T-helper 1 cell treated with Interleukin-12 subunit alpha and Interleukin-12 subunit beta and Interleukin-4 antibody, amounts not matched to agents 30 ng/mL and 1 ng/mL, for 36 hours (primary cell): ENCODE measurements at regions not wholly inside any gene's neighbourhood (a gene's known extent, or its start where the extent isn't known, plus 50 kb on each side); places are given as distances from the start of the nearest gene placed in this dataset.

Experiments
- intact Hi-C: fragments of 100-400 bp; cut with micrococcal nuclease; formaldehyde crosslinking; loops from one replicate; pipeline ENCODE4 v1.15.1; 2024

- intact Hi-C loops = no loop called here
These were observed 759.6 kb upstream of the TMEM132C start for GRCh38 chr12:127507341-127507740.

GRCh38 chr12:127509066-127509778, 757.7 kb upstream of the TMEM132C start:
- intact Hi-C loops = no loop called here

- intact Hi-C loops = no loop called here
These were observed 751.0 kb upstream of the TMEM132C start for GRCh38 chr12:127515941-127516340.

GRCh38 chr12:127516467-127516866, 750.5 kb upstream of the TMEM132C start:
- intact Hi-C loops = no loop called here

- intact Hi-C loops = no loop called here
These were observed 747.2 kb upstream of the TMEM132C start for GRCh38 chr12:127519779-127520178.

- intact Hi-C loops = no loop called here
These were observed 740.0 kb upstream of the TMEM132C start for GRCh38 chr12:127526925-127527324.

- intact Hi-C loops = no loop called here
These were observed 738.4 kb upstream of the TMEM132C start for GRCh38 chr12:127528551-127528950.

GRCh38 chr12:127531542-127531941, 735.4 kb upstream of the TMEM132C start:
- intact Hi-C loops = no loop called here

- intact Hi-C loops = no loop called here
These were observed 733.6 kb upstream of the TMEM132C start for GRCh38 chr12:127533353-127533752.

GRCh38 chr12:127536833-127537428, 730.0 kb upstream of the TMEM132C start:
- intact Hi-C loops = no loop called here

GRCh38 chr12:127538316-127538715, 728.7 kb upstream of the TMEM132C start:
- intact Hi-C loops = no loop called here

GRCh38 chr12:127539226-127539858, 727.6 kb upstream of the TMEM132C start:
- intact Hi-C loops = no loop called here

- intact Hi-C loops = no loop called here
These were observed 724.6 kb upstream of the TMEM132C start for GRCh38 chr12:127542391-127542790.

- intact Hi-C loops = no loop called here
These were observed 724.0 kb upstream of the TMEM132C start for GRCh38 chr12:127542931-127543330.

GRCh38 chr12:127546721-127547505, 720.1 kb upstream of the TMEM132C start:
- intact Hi-C loops = no loop called here

- intact Hi-C loops = no loop called here
These were observed 718.8 kb upstream of the TMEM132C start for GRCh38 chr12:127548123-127548553.

- intact Hi-C loops = loop anchor here (10.0 kb wide), 1 partner anchor 165 kb away; no protein-coding TSS in a partner anchor
These were observed 716.7 kb upstream of the TMEM132C start for GRCh38 chr12:127550271-127550670.

- intact Hi-C loops = loop anchor here (10.0 kb wide), 1 partner anchor 168 kb away; no protein-coding TSS in a partner anchor
These were observed 714.1 kb upstream of the TMEM132C start for GRCh38 chr12:127552838-127553237.

GRCh38 chr12:127555071-127555470, 711.9 kb upstream of the TMEM132C start:
- intact Hi-C loops = loop anchor here (5.0 to 10.0 kb wide), 2 partner anchors 170 to 1267 kb away; partner anchors contain the start of gene SLC15A4

- intact Hi-C loops = loop anchor here (5.0 to 10.0 kb wide), 2 partner anchors 172 to 1266 kb away; partner anchors contain the start of gene SLC15A4
These were observed 710.6 kb upstream of the TMEM132C start for GRCh38 chr12:127556231-127556886.

GRCh38 chr12:127558361-127558760, 708.6 kb upstream of the TMEM132C start:
- intact Hi-C loops = loop anchor here (2.0 to 10.0 kb wide), 3 partner anchors 174 to 1264 kb away; partner anchors contain the start of gene SLC15A4
